ENCODE measurements at regions not wholly inside any gene's neighbourhood (a gene's known extent, or its start where the extent isn't known, plus 50 kb on each side); places are given as distances from the start of the nearest gene placed in this dataset.

GRCh38 chr12:11967376-11968047, 103.2 kb upstream of the BCL2L14 start:
- no peak overlapping the region for H3K4me3 ChIP-seq (ENCODE audit: low read length)
- no peak for TF ChIP-seq CTCF (conservative IDR thresholded peaks at IDR 0.05; ENCODE audit: low read length)
- DNase-seq (ENCODE audit: low read depth) = no peak

DNA sequence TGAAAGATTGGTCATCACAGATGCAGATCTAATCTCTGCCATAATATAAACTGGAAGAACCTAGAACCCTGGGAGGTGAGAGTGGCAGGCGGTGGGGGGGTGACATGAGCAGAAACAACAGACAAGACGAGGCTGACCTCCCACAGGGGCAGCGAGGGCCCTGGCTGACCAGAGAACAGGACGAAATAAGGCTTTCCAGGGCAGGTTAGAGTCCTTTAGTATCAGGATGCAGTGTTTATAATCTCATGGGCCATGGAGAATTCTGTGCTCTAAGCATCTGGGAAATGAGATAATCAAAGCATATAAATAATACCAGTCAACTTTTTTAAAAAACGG, 102.7 kb upstream of the BCL2L14 start:
- no peak for DNase-seq (ENCODE audit: low read depth)
- TF ChIP-seq CTCF (conservative IDR thresholded peaks at IDR 0.05; ENCODE audit: low read length) = no peak
- H3K4me3 ChIP-seq (ENCODE audit: low read length) = no peak overlapping the region

DNA sequence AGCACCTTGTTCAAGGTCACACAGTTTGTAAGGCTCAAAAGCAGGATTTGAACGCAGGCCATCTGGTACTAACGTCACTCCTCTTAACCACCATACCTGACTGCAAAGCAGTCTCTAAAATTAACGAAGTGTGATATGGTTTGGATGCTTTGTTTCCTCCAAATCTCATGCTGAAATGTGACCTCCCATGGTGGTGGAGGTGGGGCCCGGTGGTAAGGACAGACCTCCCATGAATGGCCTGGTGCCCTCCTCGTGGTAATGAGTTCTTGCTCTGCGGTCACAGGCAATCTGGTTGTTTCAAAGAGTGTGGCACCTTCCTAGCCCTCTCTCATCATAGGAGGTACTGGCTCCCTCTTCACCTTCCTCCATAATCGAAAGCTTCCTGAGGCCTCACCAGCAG, 102.2 kb upstream of the BCL2L14 start:
- TF ChIP-seq CTCF (conservative IDR thresholded peaks at IDR 0.05; ENCODE audit: low read length) = no peak

DNA sequence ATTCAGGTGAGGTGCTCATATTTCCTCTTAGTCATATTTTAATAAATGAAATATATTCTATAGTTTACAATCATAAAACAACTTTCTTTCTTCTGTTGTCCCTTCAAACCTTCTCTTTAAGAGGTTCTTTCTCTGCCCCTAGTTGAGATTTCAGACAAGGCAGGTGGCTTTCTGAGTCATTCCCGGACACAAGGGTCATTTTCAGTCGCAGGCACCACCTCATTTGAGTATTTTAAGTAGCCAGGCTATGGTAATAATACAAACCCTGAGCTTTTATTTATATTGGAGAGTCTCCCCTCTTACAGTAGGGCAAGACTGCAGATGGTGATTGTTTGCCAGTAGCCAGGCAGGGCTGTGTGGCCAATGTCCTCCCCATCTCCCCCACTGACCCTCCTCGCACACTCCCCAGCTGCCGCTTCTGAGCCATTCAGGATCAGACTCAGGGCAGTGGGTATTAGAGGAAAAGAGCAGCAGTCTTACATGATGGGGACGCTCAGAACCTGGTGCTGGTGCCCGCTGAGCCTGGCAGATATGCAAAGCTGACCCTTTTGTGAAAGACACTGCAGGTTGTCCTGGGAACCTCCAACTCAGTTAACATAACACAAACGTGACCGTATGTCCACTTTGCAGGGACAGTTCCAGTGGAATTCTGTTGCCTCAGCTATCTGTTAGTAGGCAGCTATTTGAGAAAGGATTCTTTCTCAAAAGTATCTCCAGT, 101.1 kb upstream of the BCL2L14 start:
- DNase-seq (ENCODE audit: low read depth) = no peak
- no peak overlapping the region for H3K4me3 ChIP-seq (ENCODE audit: low read length)
- TF ChIP-seq CTCF (conservative IDR thresholded peaks at IDR 0.05; ENCODE audit: low read length) = no peak

More for the DNA sequence above, 102.2 kb upstream of the BCL2L14 start:
- H3K4me3 ChIP-seq (ENCODE audit: low read length) = no peak overlapping the region
- DNase-seq (ENCODE audit: low read depth) = no peak

DNA sequence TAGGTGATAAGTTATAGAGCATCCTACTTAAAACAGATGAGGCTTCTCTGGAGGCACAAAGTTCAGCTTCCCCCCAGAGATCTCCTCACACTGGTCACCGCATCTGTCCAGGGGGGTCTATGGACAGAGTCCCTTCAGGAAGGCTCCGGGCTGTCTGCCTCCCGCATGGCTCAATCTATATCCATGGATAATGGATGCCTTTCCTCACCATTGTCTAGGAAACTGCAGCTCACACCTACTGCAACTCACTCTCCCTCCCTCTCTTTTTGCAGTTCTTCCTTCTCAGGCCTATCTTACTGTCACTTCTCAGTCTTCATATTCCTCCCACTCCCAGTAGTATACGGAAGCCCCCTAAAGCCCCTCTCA, 100.6 kb upstream of the BCL2L14 start:
- TF ChIP-seq CTCF (conservative IDR thresholded peaks at IDR 0.05; ENCODE audit: low read length) = no peak
- no peak overlapping the region for H3K4me3 ChIP-seq (ENCODE audit: low read length)
- no peak for DNase-seq (ENCODE audit: low read depth)

GRCh38 chr12:11973396-11973795, 97.3 kb upstream of the BCL2L14 start:
- TF ChIP-seq CTCF (conservative IDR thresholded peaks at IDR 0.05; ENCODE audit: low read length) = no peak
- no peak for DNase-seq (ENCODE audit: low read depth)
- H3K4me3 ChIP-seq (ENCODE audit: low read length) = no peak overlapping the region

GRCh38 chr12:11976005-11976404, 94.7 kb upstream of the BCL2L14 start:
- TF ChIP-seq CTCF (conservative IDR thresholded peaks at IDR 0.05; ENCODE audit: low read length) = no peak
- no peak for DNase-seq (ENCODE audit: low read depth)
- H3K4me3 ChIP-seq (ENCODE audit: low read length) = no peak overlapping the region
